WTC11 (cell line): ENCODE measurements at regions not wholly inside any gene's neighbourhood (a gene's known extent, or its start where the extent isn't known, plus 50 kb on each side); places are given as distances from the start of the nearest gene placed in this dataset.
"Not testable (repeated sequence)": the region's sequence is repeated elsewhere in the genome, so short reads cannot be mapped to it uniquely, and the experiment has no call there.

Experiments used
- ATAC-seq: fragments of 200-7000 bp; cut with Tn5 transposase; 2 replicates; pipeline ENCODE4 v1.10.0; 2021; ENCODE audit warnings: mild to moderate bottlenecking, moderate library complexity
- CTCF ChIA-PET: fragments of 300-600 bp; sonication (Branson Sonifier 250); formaldehyde crosslinking; loops from one replicate; lab custom pipeline; 2021; ENCODE audit warnings: antibody characterized with exemption; lab: Charles Lee
- POLR2A ChIA-PET: fragments of 350-600 bp; sonication (Branson Sonifier 250); formaldehyde crosslinking; loops from one replicate; lab custom pipeline; 2021; ENCODE audit warnings: antibody characterized with exemption; lab: Charles Lee
- DNase-seq: peaks from one replicate; pipeline ENCODE4 v3.0.0; 2021; ENCODE audit warnings: low spot score
- H3K27ac Mint-ChIP-seq: 2 replicates; pipeline ENCODE4 v1.8.0; 2021; ENCODE audit warnings: mixed read lengths
- H3K27me3 Mint-ChIP-seq: 2 replicates; pipeline ENCODE4 v1.8.0; 2021; ENCODE audit warnings: low read depth, mild to moderate bottlenecking, moderate library complexity, mixed read lengths
- H3K36me3 Mint-ChIP-seq: 2 replicates; pipeline ENCODE4 v1.8.0; 2021; ENCODE audit warnings: mixed read lengths
- H3K4me1 Mint-ChIP-seq: 2 replicates; pipeline ENCODE4 v1.8.0; 2022; ENCODE audit warnings: mixed read lengths
- H3K4me3 Mint-ChIP-seq: 2 replicates; pipeline ENCODE4 v1.8.0; 2021; ENCODE audit warnings: mild to moderate bottlenecking, moderate library complexity, mixed read lengths
- H3K9me3 Mint-ChIP-seq: 2 replicates; pipeline ENCODE4 v1.8.0; 2021; ENCODE audit warnings: mixed read lengths
- PRDM15 ChIP-seq: sonication (generic); formaldehyde crosslinking; IDR thresholded peaks from 2 replicates; pipeline ENCODE4 v1.8.0; 2022; ENCODE audit warnings: missing genetic modification reagents
- TF ChIP-seq, protein P1 (sequence below): fragments of 250-450 bp; sonication (Bioruptor Pico); IDR thresholded peaks from 2 replicates; pipeline ENCODE4 v2.1.2; 2022; ENCODE audit warnings: mild to moderate bottlenecking, moderate library complexity

GRCh38 chr6:58238421-58238820 lies 921.0 kb downstream of the PRIM2 start:
- H3K27ac Mint-ChIP-seq, ATAC-seq, CTCF ChIA-PET, H3K27me3 Mint-ChIP-seq, H3K4me1 Mint-ChIP-seq, DNase-seq, POLR2A ChIA-PET, H3K4me3 Mint-ChIP-seq: not testable (repeated sequence)
- peaks cover 75% of the 10 kb centered on the region for H3K36me3 Mint-ChIP-seq
- peaks cover 96% of the 10 kb centered on the region for H3K9me3 Mint-ChIP-seq

DNA sequence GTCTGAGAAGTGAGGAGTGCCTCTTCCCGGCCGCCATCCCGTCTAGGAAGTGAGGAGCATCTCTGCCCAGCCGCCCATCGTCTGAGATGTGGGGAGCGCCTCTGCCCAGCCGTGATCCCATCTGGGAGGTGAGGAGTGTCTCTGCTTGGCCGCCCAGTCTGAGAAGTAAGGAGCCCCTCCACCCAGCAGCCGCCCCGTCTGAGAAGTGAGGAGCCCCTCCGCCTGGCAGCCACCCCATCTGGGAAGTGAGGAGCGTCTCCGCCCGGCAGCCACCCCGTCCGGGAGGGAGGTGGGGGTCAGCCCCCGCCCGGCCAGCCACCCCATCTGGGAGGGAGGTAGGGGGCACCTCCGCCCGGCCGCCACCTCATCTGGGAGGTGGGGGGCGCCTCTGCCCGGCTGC lies 940.2 kb downstream of the PRIM2 start:
- ATAC-seq, H3K4me1 Mint-ChIP-seq, DNase-seq, CTCF ChIA-PET, H3K27me3 Mint-ChIP-seq, POLR2A ChIA-PET, H3K4me3 Mint-ChIP-seq, H3K27ac Mint-ChIP-seq: not testable (repeated sequence)
- Mint-ChIP-seq H3K36me3 (peaks cover 48% of the 10 kb centered on the region), H3K9me3 (peaks cover 82% of the 10 kb centered on the region)

GRCh38 chr6:58290177-58290576 lies 972.7 kb downstream of the PRIM2 start:
- ChIA-PET POLR2A (no interaction called here), CTCF (no interaction called here)
- DNase-seq: no peak
- Mint-ChIP-seq H3K9me3 (peaks cover 74% of the 10 kb centered on the region), H3K4me3 (no peak overlapping the region), H3K4me1 (no peaks in the 10 kb centered on the region), H3K27me3 (peaks cover 7% of the 10 kb centered on the region; the same call in 1 of the 2 replicates), H3K27ac (no peak overlapping the region), H3K36me3 (peaks cover 58% of the 10 kb centered on the region)
- ATAC-seq: no peak
- TF ChIP-seq, protein P1, sequence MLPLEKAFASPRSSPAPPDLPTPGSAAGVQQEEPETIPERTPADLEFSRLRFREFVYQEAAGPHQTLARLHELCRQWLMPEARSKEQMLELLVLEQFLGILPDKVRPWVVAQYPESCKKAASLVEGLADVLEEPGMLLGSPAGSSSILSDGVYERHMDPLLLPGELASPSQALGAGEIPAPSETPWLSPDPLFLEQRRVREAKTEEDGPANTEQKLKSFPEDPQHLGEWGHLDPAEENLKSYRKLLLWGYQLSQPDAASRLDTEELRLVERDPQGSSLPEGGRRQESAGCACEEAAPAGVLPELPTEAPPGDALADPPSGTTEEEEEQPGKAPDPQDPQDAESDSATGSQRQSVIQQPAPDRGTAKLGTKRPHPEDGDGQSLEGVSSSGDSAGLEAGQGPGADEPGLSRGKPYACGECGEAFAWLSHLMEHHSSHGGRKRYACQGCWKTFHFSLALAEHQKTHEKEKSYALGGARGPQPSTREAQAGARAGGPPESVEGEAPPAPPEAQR (CRISPR knock-in tag): no peak
- TF ChIP-seq PRDM15 (CRISPR knock-in tag): no peak
- TF ChIP-seq, all 79 proteins: peak for 0

- POLR2A ChIA-PET, ATAC-seq, H3K27ac Mint-ChIP-seq, H3K4me3 Mint-ChIP-seq, DNase-seq, CTCF ChIA-PET, H3K27me3 Mint-ChIP-seq, H3K4me1 Mint-ChIP-seq: not testable (repeated sequence)
- Mint-ChIP-seq H3K36me3 (peaks cover 54% of the 10 kb centered on the region), H3K9me3 (peaks cover 72% of the 10 kb centered on the region)
Observed at GRCh38 chr6:58291319-58291718, 973.9 kb downstream of the PRIM2 start.

GRCh38 chr6:58307901-58308300 lies 990.5 kb downstream of the PRIM2 start:
- Mint-ChIP-seq H3K36me3 (peaks cover 32% of the 10 kb centered on the region), H3K9me3 (peaks cover 57% of the 10 kb centered on the region)
- DNase-seq, H3K4me1 Mint-ChIP-seq, H3K4me3 Mint-ChIP-seq, H3K27ac Mint-ChIP-seq, H3K27me3 Mint-ChIP-seq, ATAC-seq, POLR2A ChIA-PET, CTCF ChIA-PET: not testable (repeated sequence)

DNA sequence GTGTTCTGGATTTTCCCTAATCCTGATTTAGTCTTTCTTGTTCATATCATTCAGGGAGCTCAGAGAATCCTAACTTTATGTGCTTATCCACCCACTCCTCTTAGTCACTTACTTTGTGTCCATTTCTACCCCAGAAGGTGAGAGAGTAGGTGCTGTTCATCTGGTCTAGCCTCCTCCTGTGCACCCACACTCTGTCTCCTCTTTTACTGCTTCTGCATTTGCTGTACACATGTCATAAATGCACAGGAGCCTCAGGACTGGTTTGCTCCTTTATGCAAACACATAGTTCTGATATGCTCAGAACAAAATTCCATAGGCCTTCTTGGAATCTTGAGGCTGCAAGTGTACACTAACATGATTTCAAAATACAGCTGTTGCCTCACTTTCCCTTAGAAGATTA lies 1014.7 kb downstream of the PRIM2 start:
- H3K4me3 Mint-ChIP-seq, POLR2A ChIA-PET, ATAC-seq, DNase-seq, H3K27ac Mint-ChIP-seq, H3K4me1 Mint-ChIP-seq, CTCF ChIA-PET, H3K27me3 Mint-ChIP-seq: not testable (repeated sequence)
- H3K9me3 Mint-ChIP-seq: peaks cover 78% of the 10 kb centered on the region
- H3K36me3 Mint-ChIP-seq: peaks cover 59% of the 10 kb centered on the region

- CTCF ChIA-PET, H3K4me1 Mint-ChIP-seq, H3K27me3 Mint-ChIP-seq, POLR2A ChIA-PET, H3K27ac Mint-ChIP-seq, ATAC-seq, DNase-seq, H3K4me3 Mint-ChIP-seq: not testable (repeated sequence)
- H3K9me3 Mint-ChIP-seq: peaks cover 59% of the 10 kb centered on the region
- H3K36me3 Mint-ChIP-seq: peaks cover 38% of the 10 kb centered on the region
Observed at GRCh38 chr6:58342287-58342686, 1024.9 kb downstream of the PRIM2 start.

DNA sequence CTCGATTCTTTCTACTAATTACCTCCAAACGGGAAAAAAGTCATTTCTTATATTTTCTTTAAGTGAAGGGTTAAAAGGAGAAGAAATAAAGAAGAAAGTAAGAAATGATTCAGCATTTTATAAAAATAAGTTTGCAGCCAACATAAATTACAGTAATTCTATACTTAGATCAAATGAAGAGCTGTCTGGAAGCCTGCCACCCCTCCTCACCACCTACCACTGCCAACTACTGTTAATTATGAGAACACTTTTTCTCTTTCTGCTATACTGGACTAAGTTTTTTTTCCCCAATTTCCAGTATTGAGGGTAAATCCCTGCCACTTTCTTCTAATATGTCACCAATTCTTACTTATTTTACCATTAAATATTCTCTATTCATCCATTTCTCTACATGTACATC lies 1030.1 kb downstream of the PRIM2 start:
- H3K4me1 Mint-ChIP-seq, DNase-seq, H3K4me3 Mint-ChIP-seq, H3K27ac Mint-ChIP-seq, POLR2A ChIA-PET, CTCF ChIA-PET, H3K27me3 Mint-ChIP-seq, ATAC-seq: not testable (repeated sequence)
- peaks cover 64% of the 10 kb centered on the region for H3K9me3 Mint-ChIP-seq
- H3K36me3 Mint-ChIP-seq: peaks cover 43% of the 10 kb centered on the region

DNA sequence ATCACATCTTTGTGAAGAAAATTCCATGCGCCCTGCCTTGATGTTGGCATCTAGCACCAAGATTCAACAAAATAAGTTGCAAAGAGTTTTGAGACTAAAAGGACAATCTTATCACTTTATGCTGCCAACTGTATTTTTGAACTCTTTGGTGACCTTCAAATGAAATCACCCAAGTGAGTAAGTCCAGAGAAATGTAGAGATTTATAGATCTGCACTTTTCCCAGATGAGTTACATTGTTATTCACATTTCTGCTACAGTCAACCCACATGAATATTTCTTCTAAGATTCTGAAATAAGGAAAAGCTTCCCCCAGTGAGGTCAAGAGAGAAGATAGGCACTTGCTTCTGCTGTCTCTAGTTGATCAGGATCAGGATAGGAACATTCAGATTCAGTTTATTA lies 1034.2 kb downstream of the PRIM2 start:
- CTCF ChIA-PET, H3K4me1 Mint-ChIP-seq, H3K27ac Mint-ChIP-seq, POLR2A ChIA-PET, H3K4me3 Mint-ChIP-seq, H3K27me3 Mint-ChIP-seq, ATAC-seq, DNase-seq: not testable (repeated sequence)
- Mint-ChIP-seq H3K36me3 (peaks cover 51% of the 10 kb centered on the region), H3K9me3 (peaks cover 69% of the 10 kb centered on the region)

- CTCF ChIA-PET, H3K4me3 Mint-ChIP-seq, H3K4me1 Mint-ChIP-seq, DNase-seq, H3K27me3 Mint-ChIP-seq, ATAC-seq, H3K27ac Mint-ChIP-seq, POLR2A ChIA-PET: not testable (repeated sequence)
- peaks cover 44% of the 10 kb centered on the region for H3K36me3 Mint-ChIP-seq
- peaks cover 59% of the 10 kb centered on the region for H3K9me3 Mint-ChIP-seq
Observed at GRCh38 chr6:58358452-58358851, 1041.0 kb downstream of the PRIM2 start.
